ENCODE measurements at regions not wholly inside any gene's neighbourhood (a gene's known extent, or its start where the extent isn't known, plus 50 kb on each side); places are given as distances from the start of the nearest gene placed in this dataset.

GRCh38 chr1:118323246-118323645 is 138.2 kb upstream of the SPAG17 start:
- no peak overlapping the region for H3K9ac ChIP-seq (ENCODE audit: low read length)
- H3K4me1 ChIP-seq (ENCODE audit: control insufficient read depth, insufficient read depth, low read length): no peaks in the 10 kb centered on the region
- no peak overlapping the region for H3K27ac ChIP-seq (ENCODE audit: low read depth, low read length)
- no peaks in the 10 kb centered on the region for H3K36me3 ChIP-seq (ENCODE audit: control insufficient read depth, insufficient read depth, low read length)
- H3K27me3 ChIP-seq (ENCODE audit: control insufficient read depth, insufficient read depth, low read length): no peaks in the 10 kb centered on the region
- no peaks in the 10 kb centered on the region for H3K9me3 ChIP-seq (ENCODE audit: control insufficient read depth, insufficient read depth, low read depth, low read length)
- no peak overlapping the region for H3K4me3 ChIP-seq (ENCODE audit: low read depth, low read length)

GRCh38 chr1:118322331-118322730 is 137.3 kb upstream of the SPAG17 start:
- Histone ChIP-seq H3K9me3 (ENCODE audit: control insufficient read depth, insufficient read depth, low read depth, low read length) (no peaks in the 10 kb centered on the region), H3K27me3 (ENCODE audit: control insufficient read depth, insufficient read depth, low read length) (no peaks in the 10 kb centered on the region), H3K9ac (ENCODE audit: low read length) (no peak overlapping the region), H3K4me1 (ENCODE audit: control insufficient read depth, insufficient read depth, low read length) (no peaks in the 10 kb centered on the region), H3K36me3 (ENCODE audit: control insufficient read depth, insufficient read depth, low read length) (no peaks in the 10 kb centered on the region), H3K4me3 (ENCODE audit: low read depth, low read length) (no peak overlapping the region), H3K27ac (ENCODE audit: low read depth, low read length) (no peak overlapping the region)

GRCh38 chr1:118321840-118322239 is 136.8 kb upstream of the SPAG17 start:
- no peaks in the 10 kb centered on the region for H3K4me1 ChIP-seq (ENCODE audit: control insufficient read depth, insufficient read depth, low read length)
- no peaks in the 10 kb centered on the region for H3K27me3 ChIP-seq (ENCODE audit: control insufficient read depth, insufficient read depth, low read length)
- no peak overlapping the region for H3K4me3 ChIP-seq (ENCODE audit: low read depth, low read length)
- H3K9ac ChIP-seq (ENCODE audit: low read length): no peak overlapping the region
- H3K9me3 ChIP-seq (ENCODE audit: control insufficient read depth, insufficient read depth, low read depth, low read length): no peaks in the 10 kb centered on the region
- H3K36me3 ChIP-seq (ENCODE audit: control insufficient read depth, insufficient read depth, low read length): no peaks in the 10 kb centered on the region
- H3K27ac ChIP-seq (ENCODE audit: low read depth, low read length): no peak overlapping the region

GRCh38 chr1:118317842-118318614 is 133.0 kb upstream of the SPAG17 start:
- Histone ChIP-seq H3K9me3 (ENCODE audit: control insufficient read depth, insufficient read depth, low read depth, low read length) (no peaks in the 10 kb centered on the region), H3K9ac (ENCODE audit: low read length) (no peak overlapping the region), H3K27ac (ENCODE audit: low read depth, low read length) (no peak overlapping the region), H3K36me3 (ENCODE audit: control insufficient read depth, insufficient read depth, low read length) (no peaks in the 10 kb centered on the region), H3K4me3 (ENCODE audit: low read depth, low read length) (no peak overlapping the region), H3K4me1 (ENCODE audit: control insufficient read depth, insufficient read depth, low read length) (no peaks in the 10 kb centered on the region), H3K27me3 (ENCODE audit: control insufficient read depth, insufficient read depth, low read length) (no peaks in the 10 kb centered on the region)

GRCh38 chr1:118306851-118307250 is 121.8 kb upstream of the SPAG17 start:
- Histone ChIP-seq H3K4me3 (ENCODE audit: low read depth, low read length) (no peak overlapping the region), H3K4me1 (ENCODE audit: control insufficient read depth, insufficient read depth, low read length) (peaks cover 22% of the 10 kb centered on the region), H3K36me3 (ENCODE audit: control insufficient read depth, insufficient read depth, low read length) (no peaks in the 10 kb centered on the region), H3K27me3 (ENCODE audit: control insufficient read depth, insufficient read depth, low read length) (no peaks in the 10 kb centered on the region), H3K27ac (ENCODE audit: low read depth, low read length) (no peak overlapping the region), H3K9me3 (ENCODE audit: control insufficient read depth, insufficient read depth, low read depth, low read length) (no peaks in the 10 kb centered on the region), H3K9ac (ENCODE audit: low read length) (no peak overlapping the region)

GRCh38 chr1:118304722-118305359 is 119.8 kb upstream of the SPAG17 start:
- Histone ChIP-seq H3K9me3 (ENCODE audit: control insufficient read depth, insufficient read depth, low read depth, low read length) (no peaks in the 10 kb centered on the region), H3K4me3 (ENCODE audit: low read depth, low read length) (no peak overlapping the region), H3K9ac (ENCODE audit: low read length) (no peak overlapping the region), H3K36me3 (ENCODE audit: control insufficient read depth, insufficient read depth, low read length) (no peaks in the 10 kb centered on the region), H3K27me3 (ENCODE audit: control insufficient read depth, insufficient read depth, low read length) (no peaks in the 10 kb centered on the region), H3K27ac (ENCODE audit: low read depth, low read length) (no peak overlapping the region), H3K4me1 (ENCODE audit: control insufficient read depth, insufficient read depth, low read length) (peaks cover 39% of the 10 kb centered on the region)

- H3K9me3 ChIP-seq (ENCODE audit: control insufficient read depth, insufficient read depth, low read depth, low read length): no peaks in the 10 kb centered on the region
- H3K27me3 ChIP-seq (ENCODE audit: control insufficient read depth, insufficient read depth, low read length): no peaks in the 10 kb centered on the region
- no peak overlapping the region for H3K4me3 ChIP-seq (ENCODE audit: low read depth, low read length)
- no peak overlapping the region for H3K9ac ChIP-seq (ENCODE audit: low read length)
- H3K36me3 ChIP-seq (ENCODE audit: control insufficient read depth, insufficient read depth, low read length): no peaks in the 10 kb centered on the region
- H3K4me1 ChIP-seq (ENCODE audit: control insufficient read depth, insufficient read depth, low read length): peaks cover 39% of the 10 kb centered on the region
- no peak overlapping the region for H3K27ac ChIP-seq (ENCODE audit: low read depth, low read length)
Observed at GRCh38 chr1:118303534-118303933, 118.5 kb upstream of the SPAG17 start.

- Histone ChIP-seq H3K4me1 (ENCODE audit: control insufficient read depth, insufficient read depth, low read length) (peaks cover 41% of the 10 kb centered on the region), H3K9me3 (ENCODE audit: control insufficient read depth, insufficient read depth, low read depth, low read length) (no peaks in the 10 kb centered on the region), H3K27me3 (ENCODE audit: control insufficient read depth, insufficient read depth, low read length) (no peaks in the 10 kb centered on the region), H3K4me3 (ENCODE audit: low read depth, low read length) (no peak overlapping the region), H3K27ac (ENCODE audit: low read depth, low read length) (no peak overlapping the region), H3K36me3 (ENCODE audit: control insufficient read depth, insufficient read depth, low read length) (no peaks in the 10 kb centered on the region), H3K9ac (ENCODE audit: low read length) (no peak overlapping the region)
Observed at GRCh38 chr1:118303064-118303463, 118.0 kb upstream of the SPAG17 start.

- H3K36me3 ChIP-seq (ENCODE audit: control insufficient read depth, insufficient read depth, low read length): no peaks in the 10 kb centered on the region
- no peaks in the 10 kb centered on the region for H3K9me3 ChIP-seq (ENCODE audit: control insufficient read depth, insufficient read depth, low read depth, low read length)
- no peaks in the 10 kb centered on the region for H3K27me3 ChIP-seq (ENCODE audit: control insufficient read depth, insufficient read depth, low read length)
- no peak overlapping the region for H3K9ac ChIP-seq (ENCODE audit: low read length)
- H3K4me1 ChIP-seq (ENCODE audit: control insufficient read depth, insufficient read depth, low read length): peaks cover 41% of the 10 kb centered on the region
- no peak overlapping the region for H3K4me3 ChIP-seq (ENCODE audit: low read depth, low read length)
- no peak overlapping the region for H3K27ac ChIP-seq (ENCODE audit: low read depth, low read length)
Observed at GRCh38 chr1:118302145-118302544, 117.1 kb upstream of the SPAG17 start.

- Histone ChIP-seq H3K9me3 (ENCODE audit: control insufficient read depth, insufficient read depth, low read depth, low read length) (no peaks in the 10 kb centered on the region), H3K36me3 (ENCODE audit: control insufficient read depth, insufficient read depth, low read length) (no peaks in the 10 kb centered on the region), H3K4me1 (ENCODE audit: control insufficient read depth, insufficient read depth, low read length) (peaks cover 41% of the 10 kb centered on the region), H3K27ac (ENCODE audit: low read depth, low read length) (no peak overlapping the region), H3K27me3 (ENCODE audit: control insufficient read depth, insufficient read depth, low read length) (no peaks in the 10 kb centered on the region), H3K4me3 (ENCODE audit: low read depth, low read length) (no peak overlapping the region), H3K9ac (ENCODE audit: low read length) (no peak overlapping the region)
Observed at GRCh38 chr1:118300808-118301207, 115.8 kb upstream of the SPAG17 start.

- no peak overlapping the region for H3K4me3 ChIP-seq (ENCODE audit: low read depth, low read length)
- no peaks in the 10 kb centered on the region for H3K36me3 ChIP-seq (ENCODE audit: control insufficient read depth, insufficient read depth, low read length)
Observed at GRCh38 chr1:118298397-118298796, 113.4 kb upstream of the SPAG17 start.

More at GRCh38 chr1:118298397-118298796, 113.4 kb upstream of the SPAG17 start:
- Histone ChIP-seq H3K27me3 (ENCODE audit: control insufficient read depth, insufficient read depth, low read length) (no peaks in the 10 kb centered on the region), H3K9me3 (ENCODE audit: control insufficient read depth, insufficient read depth, low read depth, low read length) (no peaks in the 10 kb centered on the region), H3K9ac (ENCODE audit: low read length) (no peak overlapping the region), H3K4me1 (ENCODE audit: control insufficient read depth, insufficient read depth, low read length) (peaks cover 41% of the 10 kb centered on the region), H3K27ac (ENCODE audit: low read depth, low read length) (no peak overlapping the region)

All from HUES6 (cell line).